ENCODE measurements at regions not wholly inside any gene's neighbourhood (a gene's known extent, or its start where the extent isn't known, plus 50 kb on each side); places are given as distances from the start of the nearest gene placed in this dataset.

DNA sequence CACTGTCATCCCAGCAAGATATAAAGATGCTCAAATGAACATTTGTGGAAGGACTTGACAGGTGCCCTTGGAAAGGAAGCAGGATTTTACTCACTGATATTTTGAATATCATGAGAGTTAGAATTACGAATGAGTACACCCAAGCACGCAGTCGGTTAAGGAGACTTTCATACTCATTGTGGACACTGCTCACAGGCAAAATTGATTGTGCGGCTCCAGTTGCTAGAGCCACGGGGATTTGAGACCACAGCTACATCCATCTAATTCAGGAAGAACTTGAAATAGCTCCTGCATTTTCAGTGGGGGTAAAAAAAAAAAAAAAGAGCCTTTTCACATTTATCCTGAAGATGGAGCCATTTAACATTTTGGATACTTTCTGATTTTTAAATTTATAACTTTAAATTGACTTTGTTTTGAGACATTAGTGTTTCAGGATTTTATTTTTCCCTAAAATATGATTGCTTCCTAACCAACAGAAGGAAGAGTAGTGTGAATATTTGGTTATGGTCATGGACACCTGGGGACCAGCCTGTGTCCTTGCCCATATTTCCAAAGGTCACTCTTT, 1080.1 kb upstream of the EEF2KMT start:
- H3K27me3 Mint-ChIP-seq: no peaks in the 10 kb centered on the region
- Histone ChIP-seq H3K27me3 (ENCODE audit: insufficient read depth, low read length) (no peaks in the 10 kb centered on the region), H3K4me3 (ENCODE audit: low read length in 2 of 2) (no peak overlapping the region), H3K9me3 (ENCODE audit: control insufficient read depth in 1 of 2, low read length in 2 of 2) (no peaks in the 10 kb centered on the region), H3K4me1 (ENCODE audit: insufficient read depth, low read length) (no peaks in the 10 kb centered on the region), H3K27ac (ENCODE audit: low read depth, low read length) (no peak overlapping the region), H3K36me3 (ENCODE audit: insufficient read depth, low read length) (no peaks in the 10 kb centered on the region)
- ChIA-PET CTCF (ENCODE audit: partially characterized antibody) (no interaction called here), POLR2A (ENCODE audit: partially characterized antibody) (no interaction called here)
- H3K4me3 Mint-ChIP-seq: no peak overlapping the region
- H3K36me3 Mint-ChIP-seq: no peaks in the 10 kb centered on the region
- no peak for DNase-seq
- H3K9me3 Mint-ChIP-seq: peaks cover 0 to 18% (median 6%) of the 10 kb centered on the region in 8 donors
- H3K4me1 Mint-ChIP-seq: no peaks in the 10 kb centered on the region
- intact Hi-C loops (cut with micrococcal nuclease): no loop called here
- no peak overlapping the region for H3K27ac Mint-ChIP-seq

DNA sequence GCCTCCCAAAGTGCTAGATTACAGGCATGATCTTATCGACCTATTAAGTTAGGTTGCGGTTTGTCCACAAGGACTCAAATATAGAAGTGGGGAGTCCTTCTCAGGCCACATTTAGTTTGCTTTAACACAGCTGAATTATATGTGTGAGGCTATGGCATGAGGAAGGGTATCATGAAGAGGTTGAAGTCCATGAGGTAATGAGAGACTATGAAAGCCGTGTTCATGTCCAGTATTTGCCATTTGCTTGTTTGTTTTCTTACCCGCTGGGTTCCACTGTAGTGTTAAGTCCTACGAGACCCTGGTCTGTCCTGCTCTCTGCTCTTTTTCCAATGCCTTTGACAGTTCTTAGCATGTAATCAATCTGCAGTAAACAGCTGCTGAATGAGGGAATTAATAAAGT, 1072.4 kb upstream of the EEF2KMT start:
- Histone ChIP-seq H3K4me1 (ENCODE audit: insufficient read depth, low read length) (no peaks in the 10 kb centered on the region), H3K4me3 (ENCODE audit: low read length in 2 of 2) (no peak overlapping the region), H3K27ac (ENCODE audit: low read depth, low read length) (no peak overlapping the region), H3K36me3 (ENCODE audit: insufficient read depth, low read length) (no peaks in the 10 kb centered on the region), H3K27me3 (ENCODE audit: insufficient read depth, low read length) (no peaks in the 10 kb centered on the region), H3K9me3 (ENCODE audit: control insufficient read depth in 1 of 2, low read length in 2 of 2) (no peaks in the 10 kb centered on the region)
- POLR2A ChIA-PET (ENCODE audit: partially characterized antibody): no interaction called here
- Mint-ChIP-seq H3K27me3 (peaks cover 0 to 1% of the 10 kb centered on the region in 2 donors), H3K36me3 (no peaks in the 10 kb centered on the region), H3K27ac (no peak overlapping the region), H3K9me3 (peaks cover 3 to 22% (median 5%) of the 10 kb centered on the region in 8 donors), H3K4me3 (no peak overlapping the region), H3K4me1 (no peaks in the 10 kb centered on the region)
- intact Hi-C loops (cut with micrococcal nuclease): no loop called here
- CTCF ChIA-PET (ENCODE audit: partially characterized antibody): no interaction called here
- no peak for DNase-seq

DNA sequence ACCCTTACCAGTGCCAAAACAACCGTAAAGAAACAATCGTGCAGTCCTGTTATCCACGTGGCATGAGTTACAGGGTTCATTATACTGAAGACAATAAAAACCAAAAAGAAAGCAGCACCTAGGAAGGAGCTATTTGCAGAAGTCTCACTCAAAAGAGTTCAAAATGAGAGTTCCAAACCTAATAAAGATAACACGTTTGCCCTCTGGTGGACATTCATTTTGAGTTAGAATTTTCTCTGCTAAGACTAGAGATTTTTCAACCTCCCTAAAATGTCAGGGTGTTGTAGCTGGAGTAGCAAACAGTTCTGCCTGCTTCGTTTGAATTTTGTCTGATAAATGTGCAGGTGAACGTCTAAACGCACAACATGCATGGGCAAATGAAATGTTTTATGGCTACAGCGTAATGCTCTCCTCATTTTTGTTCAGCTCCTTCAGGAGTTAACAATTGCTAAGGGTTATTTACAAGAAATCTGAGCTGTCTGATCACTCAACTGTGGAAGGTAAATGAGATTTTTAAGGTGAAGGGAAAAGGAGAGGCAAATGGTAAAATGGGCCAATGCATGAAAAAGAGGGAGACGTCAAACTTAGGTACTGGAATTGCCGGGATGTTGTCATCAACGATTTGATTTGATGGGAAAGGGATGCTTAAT, 1067.9 kb upstream of the EEF2KMT start:
- H3K4me1 ChIP-seq (ENCODE audit: insufficient read depth, low read length): no peaks in the 10 kb centered on the region
- no peaks in the 10 kb centered on the region for H3K4me1 Mint-ChIP-seq
- DNase-seq: no peak
- no peaks in the 10 kb centered on the region for H3K9me3 ChIP-seq (ENCODE audit: control insufficient read depth in 1 of 2, low read length in 2 of 2)
- peaks cover 0 to 1% of the 10 kb centered on the region in 2 donors for H3K27me3 Mint-ChIP-seq
- H3K36me3 ChIP-seq (ENCODE audit: insufficient read depth, low read length): no peaks in the 10 kb centered on the region
- CTCF ChIA-PET (ENCODE audit: partially characterized antibody): no interaction called here
- no peak overlapping the region for H3K27ac ChIP-seq (ENCODE audit: low read depth, low read length)
- H3K4me3 Mint-ChIP-seq: no peak overlapping the region
- no peaks in the 10 kb centered on the region for H3K27me3 ChIP-seq (ENCODE audit: insufficient read depth, low read length)
- H3K36me3 Mint-ChIP-seq: no peaks in the 10 kb centered on the region
- intact Hi-C loops (cut with micrococcal nuclease): no loop called here
- peaks cover 2 to 15% (median 6%) of the 10 kb centered on the region in 8 donors for H3K9me3 Mint-ChIP-seq
- POLR2A ChIA-PET (ENCODE audit: partially characterized antibody): no interaction called here
- H3K27ac Mint-ChIP-seq: peak overlapping the region in 1 of 7 donors; percentile 40
- no peak overlapping the region for H3K4me3 ChIP-seq (ENCODE audit: low read length in 2 of 2)

DNA sequence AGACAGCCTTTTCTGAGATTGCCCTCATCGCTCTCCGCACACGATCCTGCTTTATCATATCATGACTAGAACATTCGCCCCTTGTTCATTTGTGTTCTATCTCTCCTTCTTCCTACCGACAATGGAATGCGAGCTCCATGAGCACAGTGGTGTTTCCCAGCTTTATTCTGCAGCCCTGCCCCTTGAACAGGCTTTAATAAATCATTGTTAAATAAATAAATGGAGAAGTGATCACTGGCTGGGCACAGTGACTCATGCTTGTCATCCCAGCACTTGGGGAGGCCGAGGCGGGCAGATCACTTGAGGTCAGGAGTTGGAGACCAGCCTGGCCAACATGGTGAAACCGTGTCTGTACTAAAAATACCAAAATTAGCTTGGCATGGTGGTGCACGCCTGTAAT, 1063.3 kb upstream of the EEF2KMT start:
- no peak overlapping the region for H3K4me3 ChIP-seq (ENCODE audit: low read length in 2 of 2)
- Mint-ChIP-seq H3K36me3 (no peaks in the 10 kb centered on the region), H3K27me3 (peaks cover 0 to 1% of the 10 kb centered on the region in 2 donors), H3K4me1 (no peaks in the 10 kb centered on the region), H3K9me3 (peaks cover 0 to 14% (median 5%) of the 10 kb centered on the region in 8 donors), H3K4me3 (no peak overlapping the region), H3K27ac (no peak overlapping the region)
- H3K27ac ChIP-seq (ENCODE audit: low read depth, low read length): no peak overlapping the region
- H3K9me3 ChIP-seq (ENCODE audit: control insufficient read depth in 1 of 2, low read length in 2 of 2): no peaks in the 10 kb centered on the region
- no peak for DNase-seq
- POLR2A ChIA-PET (ENCODE audit: partially characterized antibody): no interaction called here
- H3K4me1 ChIP-seq (ENCODE audit: insufficient read depth, low read length): no peaks in the 10 kb centered on the region
- no peaks in the 10 kb centered on the region for H3K27me3 ChIP-seq (ENCODE audit: insufficient read depth, low read length)
- H3K36me3 ChIP-seq (ENCODE audit: insufficient read depth, low read length): no peaks in the 10 kb centered on the region
- CTCF ChIA-PET (ENCODE audit: partially characterized antibody): no interaction called here
- intact Hi-C loops (cut with micrococcal nuclease): no loop called here

DNA sequence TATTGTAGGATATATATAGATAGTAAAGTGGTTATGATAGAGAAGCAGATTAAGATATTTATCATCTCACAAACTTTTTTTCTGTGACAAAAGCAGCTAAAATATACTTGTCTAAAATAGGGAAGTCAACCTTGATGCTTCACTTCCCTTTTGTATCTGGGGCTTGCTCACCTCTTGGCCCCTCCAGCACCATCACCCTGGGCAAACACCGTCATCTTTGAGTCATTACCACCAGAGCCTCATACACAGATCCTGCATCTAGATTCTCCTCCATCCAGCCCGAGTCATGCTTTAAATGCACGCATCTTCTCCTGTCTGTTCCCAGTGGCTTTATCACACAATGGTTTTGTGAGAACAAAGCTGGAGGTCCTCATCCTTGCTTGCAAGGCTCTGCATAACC, 1062.7 kb upstream of the EEF2KMT start:
- ChIA-PET POLR2A (ENCODE audit: partially characterized antibody) (no interaction called here), CTCF (ENCODE audit: partially characterized antibody) (no interaction called here)
- peaks cover 0 to 14% (median 5%) of the 10 kb centered on the region in 8 donors for H3K9me3 Mint-ChIP-seq
- no peak overlapping the region for H3K27ac Mint-ChIP-seq
- Histone ChIP-seq H3K27me3 (ENCODE audit: insufficient read depth, low read length) (no peaks in the 10 kb centered on the region), H3K4me1 (ENCODE audit: insufficient read depth, low read length) (no peaks in the 10 kb centered on the region), H3K27ac (ENCODE audit: low read depth, low read length) (no peak overlapping the region), H3K4me3 (ENCODE audit: low read length in 2 of 2) (no peak overlapping the region), H3K36me3 (ENCODE audit: insufficient read depth, low read length) (no peaks in the 10 kb centered on the region), H3K9me3 (ENCODE audit: control insufficient read depth in 1 of 2, low read length in 2 of 2) (no peaks in the 10 kb centered on the region)
- intact Hi-C loops (cut with micrococcal nuclease): no loop called here
- H3K36me3 Mint-ChIP-seq: no peaks in the 10 kb centered on the region
- DNase-seq: no peak
- no peaks in the 10 kb centered on the region for H3K27me3 Mint-ChIP-seq
- no peaks in the 10 kb centered on the region for H3K4me1 Mint-ChIP-seq
- no peak overlapping the region for H3K4me3 Mint-ChIP-seq

DNA sequence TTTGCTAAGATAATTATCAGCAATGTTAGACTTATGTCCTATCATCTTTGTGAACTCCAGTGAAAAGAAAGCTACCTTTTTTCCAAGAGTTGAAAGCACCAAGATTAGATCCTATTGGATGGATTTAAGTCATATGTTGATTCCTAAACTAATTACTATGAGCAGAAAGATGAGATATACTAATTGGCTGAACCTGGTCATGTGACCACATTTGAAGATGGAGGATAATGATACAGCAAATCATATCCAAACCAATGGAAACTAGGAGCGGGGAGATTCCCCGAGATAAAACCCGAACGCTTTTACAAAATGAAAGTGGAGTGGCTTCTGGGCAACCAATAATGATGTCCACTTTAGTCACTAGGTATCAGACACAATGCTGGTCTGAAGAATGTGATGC, 1060.2 kb upstream of the EEF2KMT start:
- Histone ChIP-seq H3K4me3 (ENCODE audit: low read length in 2 of 2) (no peak overlapping the region), H3K27me3 (ENCODE audit: insufficient read depth, low read length) (no peaks in the 10 kb centered on the region), H3K36me3 (ENCODE audit: insufficient read depth, low read length) (no peaks in the 10 kb centered on the region), H3K9me3 (ENCODE audit: control insufficient read depth in 1 of 2, low read length in 2 of 2) (no peaks in the 10 kb centered on the region), H3K27ac (ENCODE audit: low read depth, low read length) (no peak overlapping the region), H3K4me1 (ENCODE audit: insufficient read depth, low read length) (no peaks in the 10 kb centered on the region)
- ChIA-PET CTCF (ENCODE audit: partially characterized antibody) (no interaction called here), POLR2A (ENCODE audit: partially characterized antibody) (no interaction called here)
- no peak for DNase-seq
- H3K4me1 Mint-ChIP-seq: no peaks in the 10 kb centered on the region
- intact Hi-C loops (cut with micrococcal nuclease): no loop called here
- no peak overlapping the region for H3K27ac Mint-ChIP-seq
- H3K36me3 Mint-ChIP-seq: no peaks in the 10 kb centered on the region
- H3K27me3 Mint-ChIP-seq: no peaks in the 10 kb centered on the region
- H3K9me3 Mint-ChIP-seq: peaks cover 0 to 14% (median 4%) of the 10 kb centered on the region in 8 donors
- H3K4me3 Mint-ChIP-seq: no peak overlapping the region

DNA sequence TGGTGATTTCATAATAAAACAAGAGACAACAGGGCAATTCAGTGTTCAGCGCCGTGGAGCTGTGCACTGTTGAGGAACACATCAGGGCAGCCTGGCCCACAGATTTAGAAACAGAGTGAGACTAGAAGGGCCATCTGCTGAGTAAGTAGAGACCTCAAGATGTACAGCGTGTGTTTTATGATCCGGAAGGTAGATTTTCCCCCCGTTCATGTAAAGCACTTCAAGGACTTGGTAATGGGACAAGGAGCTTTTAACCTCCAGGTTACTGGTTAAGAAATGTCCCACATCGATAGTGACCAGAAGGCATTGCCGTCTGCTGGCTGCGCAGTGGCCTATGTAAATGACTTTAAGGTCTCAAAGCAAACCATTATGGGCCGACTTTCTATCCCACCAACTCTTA, 1057.7 kb upstream of the EEF2KMT start:
- H3K4me1 ChIP-seq (ENCODE audit: insufficient read depth, low read length): no peaks in the 10 kb centered on the region

More for the DNA sequence above, 1057.7 kb upstream of the EEF2KMT start:
- Histone ChIP-seq H3K9me3 (ENCODE audit: control insufficient read depth in 1 of 2, low read length in 2 of 2) (no peaks in the 10 kb centered on the region), H3K4me3 (ENCODE audit: low read length in 2 of 2) (no peak overlapping the region), H3K27me3 (ENCODE audit: insufficient read depth, low read length) (no peaks in the 10 kb centered on the region), H3K36me3 (ENCODE audit: insufficient read depth, low read length) (no peaks in the 10 kb centered on the region), H3K27ac (ENCODE audit: low read depth, low read length) (no peak overlapping the region)
- CTCF ChIA-PET (ENCODE audit: partially characterized antibody): no interaction called here
- Mint-ChIP-seq H3K9me3 (peaks cover 0 to 9% (median 5%) of the 10 kb centered on the region in 8 donors), H3K4me3 (no peak overlapping the region), H3K27ac (no peak overlapping the region), H3K36me3 (no peaks in the 10 kb centered on the region), H3K27me3 (no peaks in the 10 kb centered on the region), H3K4me1 (no peaks in the 10 kb centered on the region)
- intact Hi-C loops (cut with micrococcal nuclease): no loop called here
- POLR2A ChIA-PET (ENCODE audit: partially characterized antibody): no interaction called here
- DNase-seq: no peak

All from CD4-positive, alpha-beta memory T cell (primary cell).